ENCODE measurements at regions not wholly inside any gene's neighbourhood (a gene's known extent, or its start where the extent isn't known, plus 50 kb on each side); places are given as distances from the start of the nearest gene placed in this dataset.

GRCh38 chrX:3465017-3465416, 118.6 kb upstream of the MXRA5 start:
- TF ChIP-seq CTCF (conservative IDR thresholded peaks at IDR 0.05 in 1 of 2, IDR thresholded peaks at IDR 0.05 in 1 of 2; ENCODE audit: low read depth in 1 of 2, low read length in 2 of 2) (no peak), EZH2 (IDR thresholded peaks at IDR 0.05; ENCODE audit: low read length, missing control alignments) (no peak)

Measured in fibroblast of lung (primary cell).